ENCODE measurements at regions not wholly inside any gene's neighbourhood (a gene's known extent, or its start where the extent isn't known, plus 50 kb on each side); places are given as distances from the start of the nearest gene placed in this dataset.

- no peak for DNase-seq (ENCODE audit: low spot score)
- no peaks in the 10 kb centered on the region for H3K36me3 ChIP-seq (ENCODE audit: control insufficient read depth in 4 of 4, insufficient read depth in 3 of 4, low read depth in 1 of 4, low read length in 3 of 4)
- WGBS: 89% methylated on average over 1 of the region's 1 CpG
- H3K9ac ChIP-seq (ENCODE audit: low read depth in 1 of 2, low read length in 2 of 2): no peak overlapping the region
- TF ChIP-seq CTCF (IDR thresholded peaks at IDR 0.05; ENCODE audit: low read depth, low read length, missing input control) (no peak), SP1 (IDR thresholded peaks at IDR 0.05) (no peak), GABPA (IDR thresholded peaks at IDR 0.05 in 1 of 2, conservative IDR thresholded peaks at IDR 0.05 in 1 of 2) (no peak), HNF4A (conservative IDR thresholded peaks at IDR 0.05) (no peak), YY1 (IDR thresholded peaks at IDR 0.05) (no peak), MAX (IDR thresholded peaks at IDR 0.05) (no peak), RXRA (IDR thresholded peaks at IDR 0.05) (no peak), JUND (IDR thresholded peaks at IDR 0.05) (no peak), ATF3 (IDR thresholded peaks at IDR 0.05) (no peak), FOXA2 (IDR thresholded peaks at IDR 0.05) (no peak)
- H3K27ac ChIP-seq (ENCODE audit: low read depth in 1 of 2, low read length in 2 of 2): no peak overlapping the region
- H3K27me3 ChIP-seq (ENCODE audit: control insufficient read depth in 4 of 4, insufficient read depth in 4 of 4, low read length in 3 of 4): no peaks in the 10 kb centered on the region
- no peaks in the 10 kb centered on the region for H3K9me3 ChIP-seq (ENCODE audit: control insufficient read depth in 4 of 4, low read length in 3 of 4)
- H3K4me1 ChIP-seq (ENCODE audit: control insufficient read depth in 4 of 4, insufficient read depth in 4 of 4, low read length in 3 of 4): no peaks in the 10 kb centered on the region
- no peak overlapping the region for H3K4me3 ChIP-seq (ENCODE audit: low read depth in 1 of 3, low read length in 3 of 3)
Observed at GRCh38 chr4:99712099-99712498, 54.5 kb upstream of the C4orf54 start.

- Histone ChIP-seq H3K4me3 (ENCODE audit: low read depth in 1 of 3, low read length in 3 of 3) (no peak overlapping the region), H3K9me3 (ENCODE audit: control insufficient read depth in 4 of 4, low read length in 3 of 4) (no peaks in the 10 kb centered on the region), H3K27ac (ENCODE audit: low read depth in 1 of 2, low read length in 2 of 2) (no peak overlapping the region), H3K27me3 (ENCODE audit: control insufficient read depth in 4 of 4, insufficient read depth in 4 of 4, low read length in 3 of 4) (no peaks in the 10 kb centered on the region), H3K36me3 (ENCODE audit: control insufficient read depth in 4 of 4, insufficient read depth in 3 of 4, low read depth in 1 of 4, low read length in 3 of 4) (no peaks in the 10 kb centered on the region), H3K4me1 (ENCODE audit: control insufficient read depth in 4 of 4, insufficient read depth in 4 of 4, low read length in 3 of 4) (no peaks in the 10 kb centered on the region), H3K9ac (ENCODE audit: low read depth in 1 of 2, low read length in 2 of 2) (no peak overlapping the region)
- WGBS: 75% methylated on average over 2 of the region's 2 CpGs
- no peak for DNase-seq (ENCODE audit: low spot score)
- no peak for TF ChIP-seq REST (IDR thresholded peaks at IDR 0.05)
- TF ChIP-seq GABPA (IDR thresholded peaks at IDR 0.05 in 1 of 2, conservative IDR thresholded peaks at IDR 0.05 in 1 of 2): no peak
- TF ChIP-seq ZBTB33 (IDR thresholded peaks at IDR 0.05): no peak
- TF ChIP-seq EGR1 (IDR thresholded peaks at IDR 0.05; ENCODE audit: low read depth in 2 of 2): no peak
- TF ChIP-seq TAF1 (conservative IDR thresholded peaks at IDR 0.05): no peak
- no peak for TF ChIP-seq RAD21 (IDR thresholded peaks at IDR 0.05)
- no peak for TF ChIP-seq JUND (IDR thresholded peaks at IDR 0.05)
- TF ChIP-seq MAX (IDR thresholded peaks at IDR 0.05): no peak
- no peak for TF ChIP-seq RXRA (IDR thresholded peaks at IDR 0.05)
- no peak for TF ChIP-seq FOXA2 (IDR thresholded peaks at IDR 0.05)
- no peak for TF ChIP-seq ATF3 (IDR thresholded peaks at IDR 0.05)
- TF ChIP-seq NR2F2 (IDR thresholded peaks at IDR 0.05): no peak
- no peak for TF ChIP-seq HNF4G (IDR thresholded peaks at IDR 0.05)
- no peak for TF ChIP-seq HNF4A (conservative IDR thresholded peaks at IDR 0.05)
Observed at GRCh38 chr4:99711657-99712056, 54.0 kb upstream of the C4orf54 start.
